ENCODE measurements at regions not wholly inside any gene's neighbourhood (a gene's known extent, or its start where the extent isn't known, plus 50 kb on each side); places are given as distances from the start of the nearest gene placed in this dataset.
"Not testable (repeated sequence)": the region's sequence is repeated elsewhere in the genome, so short reads cannot be mapped to it uniquely, and the experiment has no call there.

- no peak for DNase-seq (ENCODE audit: low read depth, low spot score)
These were observed 51.0 kb upstream of the CHCHD3 start for GRCh38 chr7:133132906-133133305.

DNA sequence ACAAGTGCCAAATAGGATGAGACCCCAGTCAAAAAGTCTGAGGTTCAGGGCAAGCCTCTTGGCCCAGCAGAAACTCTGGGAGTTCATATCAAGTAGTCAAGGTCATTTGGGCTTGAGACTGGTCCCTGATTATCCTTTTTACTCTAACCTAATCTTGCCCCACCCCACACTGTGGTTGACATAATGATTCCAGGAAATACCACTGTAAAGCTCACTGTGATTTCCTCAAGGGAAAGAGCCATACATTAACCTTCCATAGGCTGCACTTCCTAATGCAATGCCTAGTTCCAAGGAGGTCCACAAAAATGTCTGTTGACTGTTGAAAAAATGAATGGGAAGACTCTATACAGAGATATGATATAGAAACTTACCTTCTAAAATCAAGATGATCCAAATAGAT is 52.9 kb upstream of the CHCHD3 start:
- DNase-seq (ENCODE audit: low read depth, low spot score): no peak

DNA sequence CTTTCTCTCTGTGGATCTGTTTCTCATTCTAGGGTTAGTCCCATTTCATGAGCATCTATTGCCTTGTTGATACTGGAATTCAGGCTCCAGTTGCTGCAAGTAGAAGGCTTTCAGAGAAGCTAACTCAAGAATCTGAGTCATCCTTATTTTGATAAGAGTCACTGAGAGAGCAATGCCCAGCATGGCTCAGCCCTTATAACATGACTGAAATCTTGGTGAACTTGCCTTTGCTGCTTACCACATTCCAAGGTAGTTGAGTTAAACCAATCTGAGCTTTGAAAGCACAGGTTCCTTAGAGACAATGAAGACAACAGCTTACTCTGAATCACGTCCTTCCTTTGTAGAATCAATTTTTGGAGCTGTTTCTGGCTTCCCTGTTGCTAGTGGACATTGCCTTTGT is 53.6 kb upstream of the CHCHD3 start:
- no peak for DNase-seq (ENCODE audit: low read depth, low spot score)

DNA sequence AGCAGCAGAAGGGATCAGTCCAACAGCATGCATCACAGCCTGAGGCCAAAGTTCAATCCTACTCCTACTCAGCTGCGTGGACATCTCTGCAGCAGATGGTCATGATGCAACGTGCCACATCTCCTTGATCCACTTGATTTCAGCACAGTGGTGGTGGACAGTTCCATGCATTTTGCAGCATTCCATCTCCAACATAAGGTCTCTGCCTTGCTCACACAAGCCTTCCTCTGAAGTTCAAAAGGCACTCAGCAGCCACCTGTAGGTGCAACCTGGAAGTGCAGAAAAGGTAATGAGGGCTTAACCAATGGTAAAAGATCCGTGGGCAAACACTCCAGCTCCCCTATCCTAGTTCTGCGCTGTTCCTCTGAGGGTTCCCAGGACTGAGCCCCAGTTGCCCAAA is 57.5 kb upstream of the CHCHD3 start:
- peak; percentile 81 for DNase-seq (ENCODE audit: low read depth, low spot score)

DNA sequence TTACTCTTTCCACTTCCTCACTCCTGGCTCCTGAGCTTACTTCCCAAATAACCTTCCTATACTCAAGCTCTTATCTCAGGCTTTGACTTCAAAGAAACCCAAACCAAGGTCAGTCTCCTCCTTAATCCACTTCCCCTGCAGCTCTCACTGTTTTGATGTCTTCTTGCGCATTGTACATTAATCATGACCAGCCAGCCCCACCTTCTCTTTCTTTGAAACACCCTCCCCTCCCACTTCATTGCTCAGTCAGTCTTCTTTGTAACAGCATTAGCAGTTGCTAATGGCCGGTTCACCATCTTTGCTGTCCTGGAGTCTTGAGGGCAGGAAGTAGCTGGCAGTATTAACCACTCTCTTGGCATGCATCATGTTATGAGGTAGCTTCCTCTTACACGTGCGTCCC is 57.9 kb upstream of the CHCHD3 start:
- no peak for DNase-seq (ENCODE audit: low read depth, low spot score)

GRCh38 chr7:133140994-133141595 is 59.2 kb upstream of the CHCHD3 start:
- no peak for DNase-seq (ENCODE audit: low read depth, low spot score)

- DNase-seq (ENCODE audit: low read depth, low spot score): no peak
These were observed 68.9 kb upstream of the CHCHD3 start for GRCh38 chr7:133150760-133151159.

GRCh38 chr7:133152875-133153274 is 71.0 kb upstream of the CHCHD3 start:
- DNase-seq (ENCODE audit: low read depth, low spot score): no peak

DNA sequence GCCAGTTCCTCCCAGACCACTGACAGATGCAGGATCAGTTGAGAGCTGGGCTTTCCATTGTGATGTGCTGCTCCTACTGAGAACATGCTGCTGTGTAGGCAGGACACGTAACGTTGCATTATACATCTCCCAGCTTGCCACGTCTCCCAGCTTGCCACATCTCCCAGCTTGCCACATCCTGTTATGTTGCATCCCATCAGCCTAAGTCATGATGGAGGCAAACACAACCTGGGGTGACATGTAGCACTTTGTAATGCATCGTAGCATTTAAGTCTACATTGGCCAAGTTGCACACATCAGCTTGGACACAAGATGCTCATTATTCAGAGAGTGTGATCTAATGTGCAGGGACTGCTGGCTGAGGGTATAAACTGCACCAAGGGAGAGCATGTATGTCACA is 73.3 kb upstream of the CHCHD3 start:
- no peak for DNase-seq (ENCODE audit: low read depth, low spot score)

DNA sequence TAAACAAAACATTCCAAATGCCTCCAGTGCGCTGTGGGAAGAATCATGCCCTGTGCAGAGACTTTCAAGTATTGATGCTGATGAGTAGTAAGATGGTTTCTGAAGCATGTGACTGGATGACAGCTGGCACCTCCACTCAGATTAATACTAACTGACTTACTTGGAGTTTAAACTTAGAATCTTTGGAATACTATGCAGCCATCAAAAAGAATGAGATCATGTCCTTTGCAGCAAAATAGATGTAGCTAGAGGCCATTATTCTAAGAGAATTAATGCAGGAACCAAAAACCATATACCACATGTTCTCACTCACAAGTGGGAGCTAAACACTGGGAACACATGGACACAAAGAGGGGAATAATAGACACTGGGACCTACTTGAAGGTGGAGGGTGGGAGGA is 73.8 kb upstream of the CHCHD3 start:
- no peak for DNase-seq (ENCODE audit: low read depth, low spot score)

GRCh38 chr7:133157045-133157444 is 75.2 kb upstream of the CHCHD3 start:
- DNase-seq (ENCODE audit: low read depth, low spot score): no peak

DNA sequence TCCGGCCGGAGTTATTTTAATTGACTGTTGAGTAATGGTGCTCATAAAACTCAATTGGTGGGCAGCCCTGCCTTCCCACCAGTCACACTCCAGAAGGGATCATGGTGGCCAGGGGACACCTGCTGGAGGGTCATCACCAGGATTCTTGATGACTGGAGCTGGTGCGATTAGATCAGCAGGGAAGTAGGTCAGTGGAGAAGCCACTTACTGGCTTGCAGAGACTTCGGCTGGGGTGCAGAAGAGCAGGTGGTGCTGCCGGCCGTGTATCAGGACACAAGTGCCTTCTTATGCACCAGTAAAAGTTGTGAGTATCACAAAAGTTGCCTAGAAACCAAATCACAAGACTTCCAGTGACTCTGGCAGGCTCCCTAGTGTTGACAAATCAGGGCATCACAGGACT is 82.6 kb upstream of the CHCHD3 start:
- DNase-seq (ENCODE audit: low read depth, low spot score): no peak

GRCh38 chr7:133165001-133165400 is 83.1 kb upstream of the CHCHD3 start:
- no peak for DNase-seq (ENCODE audit: low read depth, low spot score)

GRCh38 chr7:133165529-133165928 is 83.6 kb upstream of the CHCHD3 start:
- no peak for DNase-seq (ENCODE audit: low read depth, low spot score)

- no peak for DNase-seq (ENCODE audit: low read depth, low spot score)
These were observed 85.4 kb upstream of the CHCHD3 start for GRCh38 chr7:133167300-133167699.

DNA sequence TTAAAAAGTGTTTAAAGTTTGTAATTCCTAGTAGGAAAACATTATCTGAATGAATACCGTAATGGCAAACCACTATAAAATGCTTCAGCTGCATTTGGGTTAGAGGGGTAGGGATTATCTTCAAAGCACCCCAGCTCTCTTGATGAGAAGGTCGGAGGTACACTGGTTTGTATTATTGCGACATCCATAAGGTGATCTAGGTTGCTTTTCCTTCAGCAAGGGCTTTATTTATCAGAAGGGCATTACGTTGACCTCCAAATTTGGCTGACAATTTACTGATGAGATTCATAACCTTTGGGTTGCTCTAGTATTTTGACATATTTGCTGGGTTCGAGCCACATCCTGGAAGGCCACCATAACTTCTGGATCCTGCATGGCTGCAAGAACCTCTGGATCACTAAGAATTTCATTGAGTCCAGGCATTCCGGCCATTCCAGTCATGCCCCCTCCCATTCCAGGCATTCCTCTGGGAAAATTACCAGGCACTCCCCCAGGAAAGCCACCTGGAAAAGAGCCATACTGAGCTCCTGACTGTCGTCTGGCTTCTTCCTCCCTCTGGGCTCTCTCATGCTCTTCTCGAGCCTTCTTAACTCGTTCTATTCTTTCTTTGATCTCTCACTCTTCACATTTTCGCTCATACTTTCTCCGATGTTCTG is 83.6 kb upstream of the EXOC4 start:
- DNase-seq (ENCODE audit: low read depth, low spot score): peak; percentile 50

GRCh38 chr7:133177476-133177875 is 75.4 kb upstream of the EXOC4 start:
- DNase-seq (ENCODE audit: low read depth, low spot score): not testable (repeated sequence)

- DNase-seq (ENCODE audit: low read depth, low spot score): no peak
These were observed 72.2 kb upstream of the EXOC4 start for GRCh38 chr7:133180717-133181116.

- peak; percentile 9 for DNase-seq (ENCODE audit: low read depth, low spot score)
These were observed 69.7 kb upstream of the EXOC4 start for GRCh38 chr7:133183042-133183794.

DNA sequence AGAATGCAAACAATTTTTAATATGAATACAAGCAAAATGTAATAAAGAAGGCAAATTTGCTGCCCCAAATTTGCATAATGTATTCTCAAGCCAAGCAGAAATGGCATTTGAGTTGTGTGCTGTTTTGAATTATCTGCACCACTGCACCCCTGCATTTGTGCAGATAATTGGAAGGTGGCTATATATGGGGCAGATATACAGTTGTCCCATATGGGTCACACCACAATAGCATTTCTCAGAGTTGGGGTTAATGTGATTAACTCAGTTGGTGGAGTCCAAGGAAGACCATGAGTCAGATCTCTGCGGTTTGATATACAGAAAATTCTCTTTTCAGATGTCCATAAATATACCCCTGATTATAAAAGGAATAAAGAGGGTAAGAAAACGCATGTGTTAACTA is 68.9 kb upstream of the EXOC4 start:
- DNase-seq (ENCODE audit: low read depth, low spot score): no peak

GRCh38 chr7:133185512-133185911 is 67.4 kb upstream of the EXOC4 start:
- DNase-seq (ENCODE audit: low read depth, low spot score): no peak

DNA sequence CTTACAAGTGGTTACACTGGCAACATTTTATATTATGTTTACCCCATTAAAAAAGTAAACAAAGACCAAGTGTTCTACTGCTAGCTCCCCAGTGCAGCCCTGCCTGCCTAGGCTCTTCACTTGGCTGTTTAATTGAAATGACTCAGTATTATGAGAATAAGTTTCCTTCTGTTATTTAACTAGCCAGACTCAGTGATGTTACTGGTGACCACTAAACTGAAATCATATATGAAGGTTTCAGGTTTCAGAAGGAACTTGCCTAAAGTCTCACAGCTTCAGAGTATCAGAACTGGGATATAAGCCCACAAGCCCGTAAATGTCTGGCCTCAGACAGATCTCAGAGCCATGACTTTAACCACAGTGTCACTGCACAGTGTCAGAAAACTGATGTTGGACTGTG is 66.8 kb upstream of the EXOC4 start:
- DNase-seq (ENCODE audit: low read depth, low spot score): no peak

GRCh38 chr7:133190172-133190528 is 62.7 kb upstream of the EXOC4 start:
- no peak for DNase-seq (ENCODE audit: low read depth, low spot score)

Measured in ELF-1 (cell line).